Upper lobe of left lung (tissue), 6 donors: ENCODE measurements at regions not wholly inside any gene's neighbourhood (a gene's known extent, or its start where the extent isn't known, plus 50 kb on each side); places are given as distances from the start of the nearest gene placed in this dataset.
"Not testable (repeated sequence)": the region's sequence is repeated elsewhere in the genome, so short reads cannot be mapped to it uniquely, and the experiment has no call there.

ENCODE experiments used
- ATAC-seq, 2 donors: fragments of 200-7000 bp; cut with Tn5 transposase; one replicate each; pipeline ENCODE4 v1.9.1; 2022; ENCODE audit warnings: mild to moderate bottlenecking in 2 of 2, moderate library complexity in 2 of 2; ENCODE audit not compliant: low FRiP score in 2 of 2
- DNase-seq, 2 donors: peaks; one replicate each; pipeline ENCODE4 v3.0.0-alpha.2; 2019 to 2020
- H3K27ac ChIP-seq, 4 donors: fragments of 200-600 bp; sonication (generic); one replicate each; pipeline ENCODE4 v1.5.1; 2016 to 2019
- H3K27me3 ChIP-seq, 4 donors: fragments of 200-600 bp; sonication (generic); one replicate each; pipeline ENCODE4 v1.5.1; 2017 to 2019
- H3K36me3 ChIP-seq, 4 donors: fragments of 200-600 bp; sonication (generic); one replicate each; pipeline ENCODE4 v1.5.1; 2016 to 2019
- H3K4me1 ChIP-seq, 4 donors: fragments of 200-600 bp; sonication (generic); one replicate each; pipeline ENCODE4 v1.5.1; 2018 to 2019
- H3K4me3 ChIP-seq, 4 donors: fragments of 200-600 bp; sonication (generic); one replicate each; pipeline ENCODE4 v1.5.1; 2017 to 2019; ENCODE audit warnings: mild to moderate bottlenecking in 2 of 4, moderate library complexity in 1 of 4
- H3K9me3 ChIP-seq, 4 donors: fragments of 200-600 bp; sonication (generic); one replicate each; pipeline ENCODE4 v1.5.1; 2018 to 2019
- CTCF ChIP-seq, 6 experiments: fragments of 450-650 bp in 4 of 6; fragments of 200-600 bp in 2 of 6; sonication (generic) in 2 of 6; IDR thresholded peaks; one replicate each; pipeline ENCODE4 v1.5.1; 2016 to 2019; ENCODE audit warnings: antibody characterized with exemption in 6 of 6
- EP300 ChIP-seq, 4 donors: sonication (generic); formaldehyde crosslinking; IDR thresholded peaks; one replicate each; pipeline ENCODE4 v1.5.1; 2017; ENCODE audit warnings: antibody characterized with exemption in 4 of 4, control low read depth in 2 of 4
- POLR2A ChIP-seq, 4 donors: fragments of 450-650 bp; IDR thresholded peaks; one replicate each; pipeline ENCODE4 v1.5.1; 2016 to 2017; ENCODE audit warnings: antibody characterized with exemption in 4 of 4, mild to moderate bottlenecking in 2 of 4
- POLR2AphosphoS5 ChIP-seq, 2 donors: sonication (generic); formaldehyde crosslinking; IDR thresholded peaks; one replicate each; pipeline ENCODE4 v1.5.1; 2017; ENCODE audit warnings: antibody characterized with exemption in 2 of 2
- WGBS, 2 donors: methylation state at CpG; one replicate each; pipeline ENCODE4 v1.1.5; 2017 to 2018; 5-methylcytosine and 5-hydroxymethylcytosine counted together
- donor health status: DM: no; HTN: no; CAD: no; lungs with moderate emphysema.
- donor health status: DM: no; HTN: yes; CAD: no; lungs with severe emphysema.

GRCh38 chr14:86772075-86772474 lies 1220.9 kb downstream of the GALC start:
- TF ChIP-seq POLR2A (IDR thresholded peaks at IDR 0.05) (no peak), EP300 (IDR thresholded peaks at IDR 0.05) (no peak), CTCF (IDR thresholded peaks at IDR 0.05) (no peak), POLR2AphosphoS5 (IDR thresholded peaks at IDR 0.05) (no peak)
- Histone ChIP-seq H3K27me3 (no peaks in the 10 kb centered on the region), H3K9me3 (no peaks in the 10 kb centered on the region), H3K27ac (no peak overlapping the region), H3K36me3 (no peaks in the 10 kb centered on the region), H3K4me1 (no peaks in the 10 kb centered on the region), H3K4me3 (no peak overlapping the region)
- WGBS, 2 donors: 53 to 62% methylated on average over 1 of the region's 1 CpG
- ATAC-seq: no peak
- no peak for DNase-seq

GRCh38 chr14:86770186-86770585 lies 1222.8 kb downstream of the GALC start:
- H3K36me3 ChIP-seq: no peaks in the 10 kb centered on the region
- H3K4me1 ChIP-seq: no peaks in the 10 kb centered on the region
- TF ChIP-seq EP300 (IDR thresholded peaks at IDR 0.05) (no peak), CTCF (IDR thresholded peaks at IDR 0.05) (no peak), POLR2A (IDR thresholded peaks at IDR 0.05) (no peak), POLR2AphosphoS5 (IDR thresholded peaks at IDR 0.05) (no peak)
- H3K9me3 ChIP-seq: no peaks in the 10 kb centered on the region
- DNase-seq: no peak
- no peak for ATAC-seq
- H3K27me3 ChIP-seq: no peaks in the 10 kb centered on the region
- no peak overlapping the region for H3K27ac ChIP-seq
- no peak overlapping the region for H3K4me3 ChIP-seq
- WGBS, 2 donors: 62 to 77% methylated on average over 3 of the region's 3 CpGs

- ATAC-seq: no peak
- no peaks in the 10 kb centered on the region for H3K27me3 ChIP-seq
- 85 to 91% methylated on average over 4 of the region's 4 CpGs for WGBS, 2 donors
- no peak for DNase-seq
- no peak for TF ChIP-seq CTCF (IDR thresholded peaks at IDR 0.05)
- H3K4me3 ChIP-seq: no peak overlapping the region
- no peaks in the 10 kb centered on the region for H3K9me3 ChIP-seq
- no peaks in the 10 kb centered on the region for H3K36me3 ChIP-seq
- H3K4me1 ChIP-seq: no peaks in the 10 kb centered on the region
- H3K27ac ChIP-seq: no peak overlapping the region
These were observed 1226.5 kb downstream of the GALC start for GRCh38 chr14:86766469-86766868.

GRCh38 chr14:86761611-86762010 lies 1231.4 kb downstream of the GALC start:
- no peak for DNase-seq
- Histone ChIP-seq H3K4me1 (no peaks in the 10 kb centered on the region), H3K36me3 (no peaks in the 10 kb centered on the region), H3K27me3 (no peaks in the 10 kb centered on the region), H3K4me3 (no peak overlapping the region), H3K9me3 (no peaks in the 10 kb centered on the region), H3K27ac (no peak overlapping the region)
- TF ChIP-seq EP300 (IDR thresholded peaks at IDR 0.05): no peak
- no peak for TF ChIP-seq POLR2A (IDR thresholded peaks at IDR 0.05)
- TF ChIP-seq CTCF (IDR thresholded peaks at IDR 0.05): no peak
- no peak for TF ChIP-seq POLR2AphosphoS5 (IDR thresholded peaks at IDR 0.05)
- 80 to 91% methylated on average over 6 of the region's 6 CpGs for WGBS, 2 donors
- no peak for ATAC-seq

- Histone ChIP-seq H3K36me3 (no peaks in the 10 kb centered on the region), H3K9me3 (peaks cover 0 to 11% (median 7%) of the 10 kb centered on the region in 4 donors), H3K27me3 (no peaks in the 10 kb centered on the region), H3K4me3 (no peak overlapping the region), H3K27ac (no peak overlapping the region), H3K4me1 (no peaks in the 10 kb centered on the region)
- WGBS, 2 donors: 59 to 73% methylated on average over 7 of the region's 7 CpGs
- TF ChIP-seq CTCF (IDR thresholded peaks at IDR 0.05) (no peak), POLR2AphosphoS5 (IDR thresholded peaks at IDR 0.05) (no peak), EP300 (IDR thresholded peaks at IDR 0.05) (no peak), POLR2A (IDR thresholded peaks at IDR 0.05) (no peak)
- no peak for DNase-seq
- no peak for ATAC-seq
These were observed 1226.7 kb downstream of the FLRT2 start for GRCh38 chr14:86756521-86757190.

- ATAC-seq, H3K4me3 ChIP-seq, H3K27ac ChIP-seq, H3K4me1 ChIP-seq, DNase-seq, H3K36me3 ChIP-seq, H3K27me3 ChIP-seq: not testable (repeated sequence)
- 65 to 83% methylated on average over 2 to 4 of the region's 4 CpGs for WGBS, 2 donors
- H3K9me3 ChIP-seq: peaks cover 0 to 11% (median 9%) of the 10 kb centered on the region in 4 donors
These were observed 1220.5 kb downstream of the FLRT2 start for GRCh38 chr14:86750488-86750887.
